HepG2 (cell line): ENCODE measurements at regions not wholly inside any gene's neighbourhood (a gene's known extent, or its start where the extent isn't known, plus 50 kb on each side); places are given as distances from the start of the nearest gene placed in this dataset.

Experiments used
- SP1 ChIP-seq, 2 experiments: fragments of 450-650 bp in 1 of 2; sonication (generic) in 1 of 2; formaldehyde crosslinking in 1 of 2; IDR thresholded peaks; 2 replicates each; pipeline versions ENCODE4 v1.4.0 to v1.6.1; 2016 to 2020; ENCODE audit warnings: missing genetic modification reagents in 1 of 2
- TBL1XR1 ChIP-seq: fragments of 150-350 bp; IDR thresholded peaks from 2 replicates; pipeline ENCODE4 v1.6.1; 2014; ENCODE audit warnings: borderline replicate concordance, low read length; ENCODE audit not compliant: partially characterized antibody
- THAP8 ChIP-seq: sonication (generic); formaldehyde crosslinking; IDR thresholded peaks from 2 replicates; pipeline ENCODE4 v1.5.1; 2020; ENCODE audit warnings: missing genetic modification reagents, mild to moderate bottlenecking, borderline replicate concordance
- ZC3H4 ChIP-seq: sonication (generic); formaldehyde crosslinking; IDR thresholded peaks from 2 replicates; pipeline ENCODE4 v1.4.0; 2020; ENCODE audit warnings: missing genetic modification reagents, borderline replicate concordance
- ZHX1 ChIP-seq: sonication (generic); formaldehyde crosslinking; IDR thresholded peaks from 2 replicates; pipeline ENCODE4 v1.8.1; 2022; ENCODE audit warnings: low read depth, mild to moderate bottlenecking, missing genetic modification reagents

GRCh38 chr11:32015427-32015826 lies 75.4 kb upstream of the RCN1 start:
- no peak for TF ChIP-seq TBL1XR1
- TF ChIP-seq THAP8, result no peak
- TF ChIP-seq ZHX1 (CRISPR knock-in tag), result no peak
- no peak for TF ChIP-seq ZC3H4 (CRISPR knock-in tag)
- no peak for TF ChIP-seq SP1 (IDR thresholded peaks at IDR 0.05)
- TF ChIP-seq SP1 (CRISPR knock-in tag; IDR thresholded peaks at IDR 0.05), result no peak
